Fibroblast of villous mesenchyme (primary cell): ENCODE measurements at regions not wholly inside any gene's neighbourhood (a gene's known extent, or its start where the extent isn't known, plus 50 kb on each side); places are given as distances from the start of the nearest gene placed in this dataset.

Experiments used
- DNase-seq: peaks from one replicate; pipeline ENCODE4 v3.0.0-alpha.2; 2010; ENCODE audit warnings: low read depth
- H3K4me3 ChIP-seq: 2 replicates; pipeline ENCODE4 v1.5.1; 2011; ENCODE audit warnings: low read depth, mild to moderate bottlenecking, low read length
- TF ChIP-seq, protein P1 (sequence below): IDR thresholded peaks from 2 replicates; pipeline ENCODE4 v1.5.1; 2012; ENCODE audit warnings: low read depth, mild to moderate bottlenecking, low read length; ENCODE audit not compliant: insufficient read depth

DNA sequence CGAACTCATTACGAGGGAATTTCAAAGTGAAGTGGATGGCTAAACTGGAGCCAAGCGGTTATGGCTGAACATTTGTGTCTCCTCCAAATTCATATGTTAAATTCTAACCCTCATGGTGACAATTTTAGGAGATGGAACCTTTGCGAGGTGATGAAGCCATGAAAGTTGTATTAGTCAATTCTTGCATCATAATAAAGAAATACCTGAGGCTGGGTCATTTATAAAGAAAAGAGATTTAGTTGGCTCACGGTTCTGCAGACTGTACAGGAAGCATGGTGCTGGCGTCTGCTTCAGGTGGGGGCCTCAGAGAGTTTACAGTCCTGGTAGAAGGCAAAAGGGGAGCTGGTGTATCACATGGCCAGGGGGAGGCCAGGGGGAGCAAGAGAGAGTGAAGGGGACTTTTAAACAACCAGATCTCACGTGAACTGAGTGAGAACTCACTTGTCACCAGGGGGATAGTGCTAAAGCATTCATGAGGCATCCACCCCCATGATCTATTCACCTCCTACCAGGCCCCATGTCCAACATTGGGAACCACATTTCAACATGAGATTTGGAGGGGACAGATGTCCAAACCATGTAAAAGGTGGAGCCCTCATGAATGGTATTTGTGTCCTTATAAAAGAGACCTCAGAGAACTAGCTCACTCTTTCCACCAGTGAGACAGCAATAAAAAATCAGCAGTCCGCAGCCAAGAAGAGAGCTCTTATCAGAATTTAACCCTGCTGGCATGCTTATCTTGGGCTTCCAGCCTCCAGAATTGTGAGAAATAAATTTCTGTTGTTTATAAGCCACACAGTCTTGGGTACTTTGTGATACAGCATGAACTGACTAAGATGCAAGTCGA, 143.4 kb downstream of the MTRR start:
- no peak overlapping the region for H3K4me3 ChIP-seq
- DNase-seq, result no peak
- TF ChIP-seq, protein P1, sequence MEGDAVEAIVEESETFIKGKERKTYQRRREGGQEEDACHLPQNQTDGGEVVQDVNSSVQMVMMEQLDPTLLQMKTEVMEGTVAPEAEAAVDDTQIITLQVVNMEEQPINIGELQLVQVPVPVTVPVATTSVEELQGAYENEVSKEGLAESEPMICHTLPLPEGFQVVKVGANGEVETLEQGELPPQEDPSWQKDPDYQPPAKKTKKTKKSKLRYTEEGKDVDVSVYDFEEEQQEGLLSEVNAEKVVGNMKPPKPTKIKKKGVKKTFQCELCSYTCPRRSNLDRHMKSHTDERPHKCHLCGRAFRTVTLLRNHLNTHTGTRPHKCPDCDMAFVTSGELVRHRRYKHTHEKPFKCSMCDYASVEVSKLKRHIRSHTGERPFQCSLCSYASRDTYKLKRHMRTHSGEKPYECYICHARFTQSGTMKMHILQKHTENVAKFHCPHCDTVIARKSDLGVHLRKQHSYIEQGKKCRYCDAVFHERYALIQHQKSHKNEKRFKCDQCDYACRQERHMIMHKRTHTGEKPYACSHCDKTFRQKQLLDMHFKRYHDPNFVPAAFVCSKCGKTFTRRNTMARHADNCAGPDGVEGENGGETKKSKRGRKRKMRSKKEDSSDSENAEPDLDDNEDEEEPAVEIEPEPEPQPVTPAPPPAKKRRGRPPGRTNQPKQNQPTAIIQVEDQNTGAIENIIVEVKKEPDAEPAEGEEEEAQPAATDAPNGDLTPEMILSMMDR, result no peak

DNA sequence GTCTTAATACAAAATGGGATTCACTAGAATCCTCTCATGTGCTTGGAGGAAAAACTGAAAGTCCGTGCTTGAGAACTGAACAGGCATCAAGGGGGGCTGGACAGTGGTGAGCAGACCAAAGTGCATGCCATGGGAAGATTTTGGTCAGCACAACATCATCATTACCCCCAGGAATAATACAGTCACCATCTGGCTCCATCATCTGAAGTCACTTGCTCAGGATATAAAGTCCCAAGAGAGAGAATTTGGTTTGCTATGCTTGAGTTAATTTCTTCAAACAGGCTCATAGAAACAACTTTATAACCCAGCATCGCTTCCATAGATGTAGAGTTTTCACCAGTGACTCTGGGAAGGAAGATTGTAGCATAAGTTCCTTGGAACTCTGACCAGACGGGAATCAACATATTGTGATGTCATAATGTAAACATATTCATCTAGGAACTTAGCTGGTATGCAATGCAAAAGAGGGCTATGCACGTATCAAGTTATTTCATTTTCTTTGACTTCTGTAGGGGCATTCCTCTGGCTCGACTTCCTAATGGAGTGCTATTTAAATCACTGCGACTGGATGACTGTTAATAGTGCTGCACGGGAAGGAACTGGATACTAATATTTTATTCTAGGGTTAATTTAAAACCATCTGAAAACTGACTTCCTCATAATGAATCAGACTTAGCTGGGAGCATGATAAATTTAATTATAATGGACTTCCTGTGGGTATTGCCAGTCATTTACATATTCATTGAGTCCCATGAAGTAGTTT, 145.2 kb downstream of the MTRR start:
- no peak for DNase-seq
- no peak overlapping the region for H3K4me3 ChIP-seq
- TF ChIP-seq, protein P1, result no peak

DNA sequence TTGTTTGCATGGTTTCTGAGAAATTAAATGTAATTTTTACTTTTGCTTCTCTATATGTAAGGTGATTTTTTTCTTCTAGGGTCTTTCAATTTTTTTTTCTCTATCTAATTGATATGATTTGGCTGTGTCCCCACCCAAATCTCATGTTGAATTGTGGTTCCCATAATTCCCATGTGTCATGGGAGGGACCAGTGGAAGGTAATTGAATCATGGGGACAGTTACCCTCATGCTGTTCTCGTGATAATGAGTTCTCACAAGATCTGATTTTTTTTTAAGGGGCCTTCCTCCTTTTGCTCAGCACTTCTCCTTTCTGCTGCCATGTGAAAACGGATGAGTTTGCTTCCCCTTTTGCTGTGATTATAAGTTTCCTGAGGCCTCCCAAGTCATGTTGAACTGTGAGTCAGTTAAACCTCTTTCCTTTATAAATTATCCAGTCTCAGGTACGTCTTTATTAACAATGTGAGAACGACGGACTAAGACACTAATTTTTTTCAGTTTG, 150.8 kb downstream of the MTRR start:
- DNase-seq, result no peak
- TF ChIP-seq, protein P1, result no peak
- no peak overlapping the region for H3K4me3 ChIP-seq

DNA sequence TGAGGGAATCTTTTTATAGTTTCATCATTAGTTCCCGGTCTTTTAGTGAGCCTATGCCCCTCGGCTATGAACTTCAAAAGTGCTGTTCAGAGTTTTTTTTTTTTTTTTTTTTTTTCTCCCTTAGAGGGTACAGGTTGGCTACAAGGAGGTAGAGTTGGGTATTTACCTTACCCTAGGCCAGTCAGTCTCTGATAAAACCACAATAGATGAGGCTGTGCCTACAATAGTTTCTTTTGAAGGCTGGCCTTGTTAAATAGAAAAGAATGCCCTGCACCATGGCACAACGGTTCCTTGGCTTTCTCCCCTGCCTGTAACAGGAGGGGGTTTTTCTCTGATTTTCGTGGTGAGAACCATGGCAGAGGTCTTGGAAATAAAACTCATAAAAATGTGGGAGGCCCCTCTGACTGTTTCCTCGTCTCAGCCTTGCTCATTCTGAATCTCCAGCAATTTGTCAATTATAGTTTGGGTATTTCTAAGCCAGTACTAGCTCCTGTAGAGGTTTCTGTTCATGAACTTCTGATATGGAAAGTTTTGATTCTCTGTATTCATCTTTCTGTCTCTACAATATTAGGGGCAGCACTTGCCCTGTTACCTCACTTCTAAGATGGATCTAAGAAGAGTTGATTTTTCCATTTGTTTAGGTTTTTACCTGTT, 152.0 kb downstream of the MTRR start:
- TF ChIP-seq, protein P1, result no peak
- DNase-seq, result no peak
- no peak overlapping the region for H3K4me3 ChIP-seq

DNA sequence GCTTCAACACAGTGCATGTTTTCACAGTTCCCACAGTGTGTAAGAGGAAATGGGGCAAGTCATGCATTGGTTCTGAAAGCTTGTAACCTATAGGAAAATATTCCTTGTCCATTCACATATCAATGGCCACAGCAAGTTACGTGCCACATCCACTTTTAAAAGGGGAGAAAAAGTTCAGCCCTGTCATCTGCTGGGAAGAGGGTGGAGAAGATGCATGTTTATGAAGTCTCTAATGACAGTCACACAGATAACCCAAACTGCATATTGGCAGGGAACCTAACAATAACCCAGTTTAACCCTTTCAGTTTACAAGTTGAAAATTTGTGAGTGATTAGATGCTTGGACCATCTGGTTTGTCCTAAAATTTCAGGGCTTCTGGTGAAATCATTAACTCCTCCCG, 159.3 kb downstream of the MTRR start:
- no peak overlapping the region for H3K4me3 ChIP-seq
- TF ChIP-seq, protein P1, result no peak

DNA sequence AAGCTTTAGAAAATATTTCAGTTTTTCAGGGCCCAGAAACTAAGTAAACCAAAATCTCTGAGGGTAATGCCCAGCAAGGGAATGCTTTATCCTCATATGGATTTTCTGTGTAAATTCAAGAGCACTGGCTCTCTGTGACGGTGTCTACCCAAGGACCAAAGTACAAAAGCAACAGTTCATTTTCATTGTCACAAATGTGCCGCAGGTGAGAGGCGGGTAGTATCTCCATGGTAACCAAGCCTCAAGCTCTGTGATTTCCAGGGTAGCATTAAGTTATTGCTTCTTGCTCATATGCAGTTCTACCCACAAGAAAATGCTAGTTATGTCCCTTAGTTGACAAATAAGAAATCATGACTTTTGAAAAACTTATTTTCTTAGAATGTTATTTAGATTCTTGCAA, 164.3 kb downstream of the MTRR start:
- TF ChIP-seq, protein P1, result no peak
- no peak overlapping the region for H3K4me3 ChIP-seq
- no peak for DNase-seq

More for the DNA sequence above, 159.3 kb downstream of the MTRR start:
- no peak for DNase-seq
